Fibroblast of gingiva (primary cell): ENCODE measurements at regions not wholly inside any gene's neighbourhood (a gene's known extent, or its start where the extent isn't known, plus 50 kb on each side); places are given as distances from the start of the nearest gene placed in this dataset.
A peak's percentile ranks its signal among the peaks of the same experiment; 100 is the strongest.

Experiments
- DNase-seq: peaks from one replicate; pipeline ENCODE4 v3.0.0-alpha.2; 2011; ENCODE audit warnings: low read depth

- no peak for DNase-seq
These were observed 159.1 kb downstream of the LURAP1L start for GRCh38 chr9:12933957-12934356.

DNA sequence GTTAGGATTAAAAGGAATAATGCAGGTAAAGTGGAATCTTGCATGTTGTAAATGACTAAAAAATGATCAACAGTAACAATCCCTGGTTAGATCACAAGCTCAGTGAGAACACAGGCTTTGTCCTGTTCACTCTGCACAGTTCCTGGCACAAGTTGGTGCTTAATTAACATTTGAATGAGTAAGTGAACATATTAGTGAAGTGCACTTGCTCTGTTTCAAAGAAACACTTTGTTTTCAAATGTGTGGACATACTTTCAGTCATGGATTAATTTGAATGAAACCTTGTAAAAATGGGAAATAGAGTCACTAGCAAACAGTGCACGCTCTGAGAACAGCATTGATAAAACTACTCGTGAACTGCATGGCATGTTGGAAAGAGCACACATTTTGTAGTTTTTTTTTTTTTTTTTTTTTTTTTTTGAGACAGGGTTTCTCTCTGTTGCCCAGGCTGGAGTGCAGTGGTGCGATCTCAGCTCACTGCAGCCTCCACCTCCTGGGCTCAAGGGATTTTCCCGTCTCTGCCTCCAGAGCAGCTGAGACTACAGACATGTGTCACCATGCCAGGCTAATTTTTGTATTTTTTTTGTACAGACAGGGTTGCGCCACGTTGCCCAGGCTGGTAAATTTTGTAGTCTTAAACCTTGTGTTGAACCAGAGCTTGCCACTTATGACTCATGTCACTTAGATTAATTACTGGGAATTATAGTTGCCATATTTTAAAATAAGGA lies 159.9 kb downstream of the LURAP1L start:
- peak; percentile 55 for DNase-seq

- peak; percentile 81 for DNase-seq
These were observed 160.9 kb downstream of the LURAP1L start for GRCh38 chr9:12935714-12936113.

GRCh38 chr9:12954441-12954840 lies 179.6 kb downstream of the LURAP1L start:
- DNase-seq: no peak

DNA sequence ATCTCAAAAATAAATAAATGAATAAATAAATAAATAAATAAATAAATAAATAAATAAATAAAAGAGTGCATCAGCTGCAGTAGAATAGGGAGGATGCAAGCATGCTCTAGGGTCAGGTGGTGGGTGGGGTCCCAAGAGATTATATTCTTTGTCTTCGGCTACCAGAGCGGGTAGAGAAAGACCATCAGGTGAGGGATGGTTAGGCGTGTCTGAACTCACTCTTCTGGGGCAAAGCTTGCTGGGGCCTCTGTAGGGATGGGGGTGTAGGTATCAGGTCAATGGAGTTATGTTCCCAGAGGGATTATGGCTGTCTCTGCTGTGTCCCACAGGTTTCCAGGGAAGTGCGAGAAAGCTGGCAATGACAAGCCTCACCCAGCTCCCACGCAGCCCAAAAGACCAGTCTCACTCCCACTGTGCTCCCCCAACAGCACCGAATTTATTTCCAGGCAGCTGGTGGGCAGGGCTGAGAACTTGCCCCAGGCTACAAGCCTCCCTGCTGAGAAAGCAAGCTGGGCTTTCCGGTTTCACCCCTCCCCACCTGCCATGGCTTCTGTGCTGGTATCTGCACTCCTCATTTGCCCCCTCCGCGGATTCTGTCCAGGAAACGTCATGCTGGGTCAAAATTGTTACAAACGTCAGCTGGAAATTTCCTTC lies 180.8 kb downstream of the LURAP1L start:
- DNase-seq: no peak

DNA sequence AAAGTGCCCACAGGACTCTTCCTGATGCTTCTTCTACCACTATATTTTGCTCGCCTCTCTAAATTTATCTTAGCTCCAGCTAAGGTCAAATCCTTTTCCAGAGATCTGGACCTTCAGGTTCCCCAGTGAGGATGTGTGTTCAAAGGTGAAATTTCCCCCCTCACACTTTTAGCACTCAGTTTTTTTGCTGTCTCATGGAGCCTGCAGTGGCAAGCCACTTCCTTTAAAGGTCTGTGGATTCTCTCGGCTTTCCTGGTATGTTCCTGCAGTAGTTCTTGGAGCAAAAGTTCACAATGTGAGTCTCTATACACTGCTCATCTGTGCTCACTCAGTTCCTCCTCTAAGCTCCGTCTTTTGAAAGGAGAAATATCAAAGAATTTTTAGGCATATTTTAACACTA lies 181.4 kb downstream of the LURAP1L start:
- DNase-seq: peak; percentile 9

DNA sequence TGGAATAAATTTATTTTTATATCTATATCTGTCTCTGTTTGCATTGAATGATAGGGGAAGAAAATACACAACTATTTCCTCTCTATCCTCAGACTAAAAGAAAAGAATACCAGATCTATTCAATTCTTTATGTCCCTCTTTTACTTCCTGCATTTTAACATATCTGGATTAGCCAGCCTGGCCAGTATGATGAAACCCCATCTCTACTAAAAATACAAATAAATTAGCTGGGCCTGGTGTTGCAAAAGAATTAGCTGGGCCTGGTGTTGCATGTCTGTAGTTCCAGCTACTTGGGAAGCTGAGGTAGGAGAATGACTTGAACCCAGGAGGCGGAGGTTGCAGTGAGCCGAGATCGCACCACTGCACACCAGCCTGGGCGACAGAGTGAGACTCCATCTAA lies 182.0 kb downstream of the LURAP1L start:
- peak; percentile 63 for DNase-seq

DNA sequence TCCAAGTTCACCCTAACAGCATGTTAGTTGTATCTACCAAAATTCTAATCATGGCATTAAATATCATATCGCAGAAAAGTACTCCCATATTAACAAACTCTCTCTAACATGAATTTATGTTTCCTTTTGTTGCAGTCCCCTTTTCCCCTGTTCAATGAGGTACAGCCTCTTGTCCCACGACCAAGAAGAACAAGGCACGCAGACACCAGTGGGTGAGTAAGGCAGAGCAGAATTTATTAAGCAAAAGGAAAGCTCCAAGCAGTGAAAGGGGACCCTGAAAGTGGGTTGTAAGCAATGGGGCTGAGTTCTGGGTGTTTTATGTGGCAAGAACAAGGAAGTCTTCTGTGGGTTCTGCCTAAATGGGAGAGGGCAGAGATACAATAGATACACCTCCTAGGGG lies 183.5 kb downstream of the LURAP1L start:
- DNase-seq: no peak

- DNase-seq: no peak
These were observed 183.9 kb downstream of the LURAP1L start for GRCh38 chr9:12958708-12959107.

DNA sequence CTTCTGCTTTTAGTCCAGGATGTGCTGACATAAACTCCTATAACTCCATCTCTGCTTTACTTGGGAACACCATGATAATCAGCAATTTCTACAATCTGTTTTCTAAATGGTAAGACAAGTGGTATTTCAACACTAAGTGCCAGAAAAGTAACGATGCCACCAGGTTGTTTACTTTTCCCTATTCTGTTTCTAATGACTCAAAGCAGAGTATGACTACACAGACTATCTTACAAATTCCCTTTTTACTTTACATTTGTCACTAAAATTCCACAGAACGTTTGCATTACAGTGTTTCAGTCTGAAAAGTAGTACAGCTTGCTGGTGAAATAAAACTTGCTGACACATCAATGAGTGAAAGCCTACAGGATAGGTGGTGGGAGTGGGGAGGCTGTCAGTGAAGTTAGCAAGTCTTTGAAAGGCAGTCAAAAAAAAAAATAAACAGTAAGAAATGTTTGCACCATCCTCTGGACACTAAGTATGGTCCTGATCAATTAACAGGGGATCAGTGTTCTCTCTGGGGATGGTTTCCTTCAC lies 186.5 kb downstream of the LURAP1L start:
- peak; percentile 50 for DNase-seq

- DNase-seq: no peak
These were observed 188.7 kb downstream of the LURAP1L start for GRCh38 chr9:12963537-12963936.

- DNase-seq: no peak
These were observed 189.5 kb downstream of the LURAP1L start for GRCh38 chr9:12964271-12964670.

DNA sequence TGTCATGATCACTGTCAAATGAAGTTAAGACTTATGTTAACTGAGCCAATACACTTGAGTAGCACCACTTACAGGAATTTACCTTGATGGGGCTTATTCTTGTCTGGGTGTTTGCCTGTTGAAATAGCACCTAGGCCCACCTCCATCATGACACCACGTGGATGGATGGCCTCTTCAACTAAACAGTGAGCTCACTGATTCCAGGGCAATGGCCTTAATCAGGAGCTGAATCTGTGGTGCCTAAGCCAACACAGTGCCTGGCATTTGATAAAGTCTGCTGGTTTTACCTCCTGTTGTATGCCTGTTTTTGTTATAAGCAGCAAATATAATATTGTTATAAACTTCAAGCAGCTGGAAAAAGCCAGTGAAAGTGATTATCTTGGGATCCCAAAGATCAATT lies 190.5 kb downstream of the LURAP1L start:
- DNase-seq: no peak

- no peak for DNase-seq
These were observed 193.3 kb downstream of the LURAP1L start for GRCh38 chr9:12968093-12968492.

GRCh38 chr9:12972608-12973589 lies 198.1 kb downstream of the LURAP1L start:
- no peak for DNase-seq

GRCh38 chr9:12973710-12974109 lies 198.9 kb downstream of the LURAP1L start:
- no peak for DNase-seq

- no peak for DNase-seq
These were observed 199.9 kb downstream of the LURAP1L start for GRCh38 chr9:12974671-12975070.

- no peak for DNase-seq
These were observed 200.7 kb downstream of the LURAP1L start for GRCh38 chr9:12975496-12975895.

DNA sequence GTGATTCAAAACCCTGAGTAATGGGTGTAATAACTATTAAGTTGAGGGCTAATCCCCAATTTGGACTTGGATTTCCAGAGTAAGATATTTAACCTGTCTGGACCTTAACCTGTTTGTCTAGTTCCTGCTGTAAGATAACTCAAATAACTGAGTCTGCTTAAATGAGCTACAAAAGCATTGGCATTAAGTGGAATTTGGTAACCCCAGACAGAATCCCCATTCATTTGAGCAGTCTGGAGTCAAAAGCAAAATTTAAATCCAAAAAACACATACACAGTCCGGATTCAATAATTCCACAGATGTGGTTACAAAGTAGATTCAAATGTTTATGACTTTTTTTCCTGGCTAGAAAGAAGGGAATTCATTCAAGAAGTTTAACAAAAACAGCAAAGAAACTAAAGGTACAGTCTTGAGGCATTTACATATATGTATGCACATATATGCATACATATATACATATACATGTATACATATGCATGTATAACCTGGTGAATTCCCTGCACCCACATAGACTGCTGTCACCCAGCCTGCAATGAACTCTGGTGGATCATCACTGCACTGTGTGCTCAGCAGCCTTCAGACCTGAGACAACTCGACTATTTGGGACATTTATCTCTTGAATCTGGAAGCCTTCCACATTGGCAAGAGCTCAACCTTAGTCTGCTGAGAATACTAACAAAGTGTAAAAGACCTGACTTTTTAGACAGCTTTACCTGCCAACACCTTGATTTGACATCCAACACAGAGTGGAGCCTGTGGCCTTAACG lies 205.4 kb downstream of the LURAP1L start:
- no peak for DNase-seq

- DNase-seq: no peak
These were observed 213.4 kb downstream of the LURAP1L start for GRCh38 chr9:12988258-12988657.

GRCh38 chr9:12989669-12990068 lies 214.8 kb downstream of the LURAP1L start:
- no peak for DNase-seq

GRCh38 chr9:12993466-12993865 lies 218.6 kb downstream of the LURAP1L start:
- peak; percentile 66 for DNase-seq
